Sigmoid colon (tissue), 6 donors: ENCODE measurements at regions not wholly inside any gene's neighbourhood (a gene's known extent, or its start where the extent isn't known, plus 50 kb on each side); places are given as distances from the start of the nearest gene placed in this dataset.

Experiments used
- DNase-seq: peaks from one replicate; pipeline ENCODE4 v3.0.0-alpha.2; 2019
- H3K27ac ChIP-seq, 4 donors: fragments of 200-600 bp; sonication (generic); one replicate each; pipeline ENCODE4 v1.5.1; 2016 to 2019; ENCODE audit warnings: mild to moderate bottlenecking in 1 of 4
- H3K27me3 ChIP-seq, 3 donors: fragments of 200-600 bp; sonication (generic); one replicate each; pipeline ENCODE4 v1.5.1; 2019; ENCODE audit warnings: mild to moderate bottlenecking in 1 of 3
- H3K36me3 ChIP-seq, 4 donors: fragments of 200-600 bp; sonication (generic); one replicate each; pipeline ENCODE4 v1.5.1; 2016 to 2019
- H3K4me1 ChIP-seq, 4 donors: fragments of 200-600 bp; sonication (generic); one replicate each; pipeline ENCODE4 v1.5.1; 2017 to 2019
- H3K4me3 ChIP-seq, 4 donors: fragments of 200-600 bp; sonication (generic); one replicate each; pipeline ENCODE4 v1.5.1; 2017 to 2019; ENCODE audit warnings: mild to moderate bottlenecking in 2 of 4, moderate library complexity in 1 of 4
- H3K9me3 ChIP-seq, 4 donors: fragments of 200-600 bp in 3 of 4; sonication (generic) in 3 of 4; one replicate each; pipeline versions ENCODE4 v1.5.1 to v1.6.1; 2013 to 2019
- EP300 ChIP-seq, 4 donors: sonication (generic); formaldehyde crosslinking; IDR thresholded peaks; one replicate each; pipeline ENCODE4 v1.6.1; 2017; ENCODE audit warnings: antibody characterized with exemption in 4 of 4
- POLR2A ChIP-seq, 2 donors: fragments of 450-650 bp; IDR thresholded peaks; one replicate each; pipeline ENCODE4 v1.6.1; 2016; ENCODE audit warnings: antibody characterized with exemption in 2 of 2, mild to moderate bottlenecking in 2 of 2, moderate library complexity in 2 of 2
- POLR2AphosphoS5 ChIP-seq, 4 donors: sonication (generic); formaldehyde crosslinking; IDR thresholded peaks; one replicate each; pipeline ENCODE4 v1.6.1; 2017; ENCODE audit warnings: antibody characterized with exemption in 4 of 4
- WGBS, 2 donors: extraction: QIAGEN DNeasy Blood & Tissue Kit; methylation state at CpG; one replicate each; pipeline ENCODE4 v1.1.7; 2013; 5-methylcytosine and 5-hydroxymethylcytosine counted together
- intact Hi-C: fragments of 100-400 bp; cut with DNase I; formaldehyde crosslinking; loops from one replicate; pipeline ENCODE4 v1.15.1; 2023
- TF ChIP-seq, protein P1 (sequence below), 4 experiments: fragments of 450-650 bp in 3 of 4; fragments of 200-600 bp in 1 of 4; IDR thresholded peaks; one replicate each; pipeline ENCODE4 v1.5.1; 2016 to 2019; ENCODE audit warnings: antibody characterized with exemption in 4 of 4, mild to moderate bottlenecking in 3 of 4, moderate library complexity in 2 of 4
- donor health status: healthy with polysubstance abuse.
- donor health status: healthy.

DNA sequence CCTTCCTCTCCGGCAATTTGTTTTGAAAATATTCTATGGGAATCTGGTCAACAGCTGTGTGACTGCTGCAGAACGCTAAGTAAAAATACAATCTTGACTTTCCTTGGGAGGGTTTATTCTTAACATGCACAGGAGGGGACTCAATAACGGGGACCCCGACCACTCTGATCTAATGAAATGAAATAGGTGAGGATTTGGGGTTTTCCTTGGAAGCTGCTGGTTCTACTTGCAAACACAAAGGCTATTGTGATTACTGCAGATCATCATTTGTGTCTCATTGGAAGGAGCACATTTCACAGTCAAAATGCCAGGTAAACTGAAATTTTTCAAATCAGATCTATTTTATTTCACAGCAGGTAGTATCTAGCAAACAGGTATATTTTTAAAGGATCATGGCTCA is 366.1 kb downstream of the SHANK2 start:
- Histone ChIP-seq H3K27me3 (no peaks in the 10 kb centered on the region), H3K36me3 (no peaks in the 10 kb centered on the region), H3K4me1 (no peaks in the 10 kb centered on the region), H3K9me3 (no peaks in the 10 kb centered on the region), H3K4me3 (no peak overlapping the region), H3K27ac (no peak overlapping the region)
- WGBS, 2 donors, result 75 to 87% methylated on average over 4 of the region's 4 CpGs
- intact Hi-C loops, result no loop called here
- DNase-seq, result no peak
- TF ChIP-seq POLR2A (IDR thresholded peaks at IDR 0.05) (no peak), EP300 (IDR thresholded peaks at IDR 0.05) (no peak), POLR2AphosphoS5 (IDR thresholded peaks at IDR 0.05) (no peak)
- TF ChIP-seq, protein P1, sequence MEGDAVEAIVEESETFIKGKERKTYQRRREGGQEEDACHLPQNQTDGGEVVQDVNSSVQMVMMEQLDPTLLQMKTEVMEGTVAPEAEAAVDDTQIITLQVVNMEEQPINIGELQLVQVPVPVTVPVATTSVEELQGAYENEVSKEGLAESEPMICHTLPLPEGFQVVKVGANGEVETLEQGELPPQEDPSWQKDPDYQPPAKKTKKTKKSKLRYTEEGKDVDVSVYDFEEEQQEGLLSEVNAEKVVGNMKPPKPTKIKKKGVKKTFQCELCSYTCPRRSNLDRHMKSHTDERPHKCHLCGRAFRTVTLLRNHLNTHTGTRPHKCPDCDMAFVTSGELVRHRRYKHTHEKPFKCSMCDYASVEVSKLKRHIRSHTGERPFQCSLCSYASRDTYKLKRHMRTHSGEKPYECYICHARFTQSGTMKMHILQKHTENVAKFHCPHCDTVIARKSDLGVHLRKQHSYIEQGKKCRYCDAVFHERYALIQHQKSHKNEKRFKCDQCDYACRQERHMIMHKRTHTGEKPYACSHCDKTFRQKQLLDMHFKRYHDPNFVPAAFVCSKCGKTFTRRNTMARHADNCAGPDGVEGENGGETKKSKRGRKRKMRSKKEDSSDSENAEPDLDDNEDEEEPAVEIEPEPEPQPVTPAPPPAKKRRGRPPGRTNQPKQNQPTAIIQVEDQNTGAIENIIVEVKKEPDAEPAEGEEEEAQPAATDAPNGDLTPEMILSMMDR (IDR thresholded peaks at IDR 0.05), result no peak

- H3K4me1 ChIP-seq, result no peaks in the 10 kb centered on the region
- DNase-seq, result no peak
- no peaks in the 10 kb centered on the region for H3K9me3 ChIP-seq
- no peaks in the 10 kb centered on the region for H3K36me3 ChIP-seq
- no peak overlapping the region for H3K27ac ChIP-seq
- H3K27me3 ChIP-seq, result no peaks in the 10 kb centered on the region
- intact Hi-C loops, result no loop called here
- 88 to 89% methylated on average over 21 of the region's 21 CpGs for WGBS, 2 donors
- TF ChIP-seq POLR2A (IDR thresholded peaks at IDR 0.05) (no peak), POLR2AphosphoS5 (IDR thresholded peaks at IDR 0.05) (no peak), EP300 (IDR thresholded peaks at IDR 0.05) (no peak)
- TF ChIP-seq, protein P1 (IDR thresholded peaks at IDR 0.05), result no peak
- no peak overlapping the region for H3K4me3 ChIP-seq
Observed at GRCh38 chr11:70886676-70887541, 365.5 kb downstream of the SHANK2 start.

- no peak overlapping the region for H3K4me3 ChIP-seq
- no peaks in the 10 kb centered on the region for H3K4me1 ChIP-seq
- 55 to 87% methylated on average over 2 of the region's 2 CpGs for WGBS, 2 donors
- no peak for TF ChIP-seq EP300 (IDR thresholded peaks at IDR 0.05)
- TF ChIP-seq, protein P1 (IDR thresholded peaks at IDR 0.05), result no peak
- TF ChIP-seq POLR2AphosphoS5 (IDR thresholded peaks at IDR 0.05), result no peak
- no peak for TF ChIP-seq POLR2A (IDR thresholded peaks at IDR 0.05)
- intact Hi-C loops, result no loop called here
- H3K27me3 ChIP-seq, result no peaks in the 10 kb centered on the region
- H3K27ac ChIP-seq, result no peak overlapping the region
- H3K9me3 ChIP-seq, result no peaks in the 10 kb centered on the region
- no peak for DNase-seq
- no peaks in the 10 kb centered on the region for H3K36me3 ChIP-seq
Observed at GRCh38 chr11:70887542-70887827, 364.9 kb downstream of the SHANK2 start.

- Histone ChIP-seq H3K4me1 (no peaks in the 10 kb centered on the region), H3K4me3 (no peak overlapping the region), H3K27me3 (no peaks in the 10 kb centered on the region), H3K9me3 (no peaks in the 10 kb centered on the region), H3K36me3 (no peaks in the 10 kb centered on the region), H3K27ac (no peak overlapping the region)
- DNase-seq, result no peak
- WGBS, 2 donors, result 71 to 90% methylated on average over 6 of the region's 6 CpGs
- intact Hi-C loops, result no loop called here
- TF ChIP-seq, protein P1 (IDR thresholded peaks at IDR 0.05), result no peak
- TF ChIP-seq EP300 (IDR thresholded peaks at IDR 0.05), result no peak
- no peak for TF ChIP-seq POLR2A (IDR thresholded peaks at IDR 0.05)
- TF ChIP-seq POLR2AphosphoS5 (IDR thresholded peaks at IDR 0.05), result no peak
Observed at GRCh38 chr11:70888061-70888460, 364.3 kb downstream of the SHANK2 start.

DNA sequence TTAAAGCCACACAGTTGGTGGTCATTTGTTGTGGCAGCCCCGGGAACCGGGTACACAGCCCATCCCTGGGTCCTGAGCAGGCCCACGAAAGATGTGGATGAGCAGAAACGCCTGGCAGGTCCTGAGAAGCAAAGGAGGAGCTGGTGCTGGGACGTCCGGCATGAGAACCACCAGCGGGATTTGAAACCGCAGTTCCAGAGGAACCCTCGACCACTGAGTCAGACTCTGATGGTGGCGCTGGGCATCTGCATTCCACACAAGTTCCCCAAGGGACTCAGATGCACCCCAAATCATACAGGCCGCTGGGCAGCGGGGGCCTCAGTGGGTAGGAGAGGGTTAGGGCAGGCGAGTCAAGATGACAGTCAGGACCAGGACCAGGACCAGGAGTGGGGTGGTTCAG is 363.0 kb downstream of the SHANK2 start:
- TF ChIP-seq, protein P1 (IDR thresholded peaks at IDR 0.05), result no peak
- TF ChIP-seq POLR2AphosphoS5 (IDR thresholded peaks at IDR 0.05), result no peak
- no peak for TF ChIP-seq EP300 (IDR thresholded peaks at IDR 0.05)
- TF ChIP-seq POLR2A (IDR thresholded peaks at IDR 0.05), result no peak
- Histone ChIP-seq H3K9me3 (no peaks in the 10 kb centered on the region), H3K4me3 (no peak overlapping the region), H3K27me3 (no peaks in the 10 kb centered on the region), H3K4me1 (no peaks in the 10 kb centered on the region), H3K27ac (no peak overlapping the region), H3K36me3 (no peaks in the 10 kb centered on the region)
- no peak for DNase-seq
- intact Hi-C loops, result no loop called here
- 88 to 90% methylated on average over 13 of the region's 13 CpGs for WGBS, 2 donors
